Spinal cord (tissue), 9 donors: ENCODE measurements at regions not wholly inside any gene's neighbourhood (a gene's known extent, or its start where the extent isn't known, plus 50 kb on each side); places are given as distances from the start of the nearest gene placed in this dataset.
A peak's percentile ranks its signal among the peaks of the same experiment; 100 is the strongest.

ENCODE experiments used
- DNase-seq, 6 donors: peaks; one replicate each; pipeline versions ENCODE4 v3.0.0 to v3.0.0-alpha.2; 2013 to 2015; ENCODE audit warnings: low spot score in 6 of 6, low read depth in 4 of 6
- H3K27ac ChIP-seq: one replicate; pipeline ENCODE4 v1.5.1; 2013; ENCODE audit warnings: low read depth, low read length, control low read depth
- H3K27me3 ChIP-seq: one replicate; pipeline ENCODE4 v1.6.1; 2013; ENCODE audit warnings: low read length; ENCODE audit not compliant: control insufficient read depth, insufficient read depth
- H3K36me3 ChIP-seq: one replicate; pipeline ENCODE4 v1.6.1; 2013; ENCODE audit warnings: low read length; ENCODE audit not compliant: control insufficient read depth, insufficient read depth
- H3K4me1 ChIP-seq: one replicate; pipeline ENCODE4 v1.6.1; 2013; ENCODE audit warnings: low read length; ENCODE audit not compliant: control insufficient read depth, insufficient read depth
- H3K4me3 ChIP-seq: one replicate; pipeline ENCODE4 v1.5.1; 2013; ENCODE audit warnings: low read depth, low read length, control low read depth
- H3K9me3 ChIP-seq: one replicate; pipeline ENCODE4 v1.6.1; 2013; ENCODE audit warnings: low read length; ENCODE audit not compliant: control insufficient read depth, insufficient read depth
- WGBS: methylation state at CpG from one replicate; pipeline ENCODE4 v1.1.5; 2013; ENCODE audit warnings: missing lambda C conversion rate; ENCODE audit not compliant: insufficient coverage; 5-methylcytosine and 5-hydroxymethylcytosine counted together
- donor health status: healthy.

DNA sequence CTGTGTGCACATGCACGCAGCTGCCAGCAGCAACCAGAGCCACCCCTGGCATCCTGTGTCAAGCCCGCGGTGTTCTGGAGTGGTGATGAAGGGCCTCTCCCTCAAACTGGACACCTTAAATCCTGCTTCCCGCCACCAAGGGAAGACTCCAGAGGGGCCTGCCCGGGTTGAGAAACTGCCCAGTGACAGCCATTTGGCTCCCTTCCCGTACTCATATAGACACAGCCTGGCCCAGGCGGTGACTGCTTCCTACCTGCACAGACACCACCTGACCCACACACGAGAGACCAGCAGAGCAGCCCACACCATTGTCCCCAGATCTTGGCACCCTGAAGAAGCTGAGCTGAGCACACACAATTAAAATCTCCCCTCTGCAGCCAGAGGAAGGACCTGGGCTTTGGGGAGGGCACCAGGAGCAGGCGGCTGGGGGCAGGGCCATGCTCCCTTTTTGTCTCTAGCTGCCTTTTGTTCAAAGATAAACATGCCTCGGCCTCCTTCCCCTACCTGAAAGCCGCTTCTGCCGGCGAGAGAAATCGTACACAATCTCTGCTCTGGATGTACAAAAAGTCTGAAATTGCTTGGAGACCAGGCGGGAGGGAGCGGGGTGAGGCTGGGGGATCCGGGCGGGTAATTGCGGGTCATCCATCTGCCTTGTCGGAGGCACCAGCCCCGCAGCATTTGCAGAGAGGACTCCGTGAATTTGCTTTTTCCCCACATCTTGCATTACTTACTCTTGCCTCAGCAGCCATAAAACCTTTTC lies 78.4 kb downstream of the TSPAN17 start:
- WGBS = 18% methylated on average over 17 of the region's 22 CpGs
- DNase-seq = peak in 1 of 6 donors; percentile 66
- Histone ChIP-seq H3K4me1 (peaks cover 19% of the 10 kb centered on the region), H3K36me3 (no peaks in the 10 kb centered on the region), H3K4me3 (no peak overlapping the region), H3K27ac (no peak overlapping the region), H3K9me3 (no peaks in the 10 kb centered on the region), H3K27me3 (peaks cover 15% of the 10 kb centered on the region)

DNA sequence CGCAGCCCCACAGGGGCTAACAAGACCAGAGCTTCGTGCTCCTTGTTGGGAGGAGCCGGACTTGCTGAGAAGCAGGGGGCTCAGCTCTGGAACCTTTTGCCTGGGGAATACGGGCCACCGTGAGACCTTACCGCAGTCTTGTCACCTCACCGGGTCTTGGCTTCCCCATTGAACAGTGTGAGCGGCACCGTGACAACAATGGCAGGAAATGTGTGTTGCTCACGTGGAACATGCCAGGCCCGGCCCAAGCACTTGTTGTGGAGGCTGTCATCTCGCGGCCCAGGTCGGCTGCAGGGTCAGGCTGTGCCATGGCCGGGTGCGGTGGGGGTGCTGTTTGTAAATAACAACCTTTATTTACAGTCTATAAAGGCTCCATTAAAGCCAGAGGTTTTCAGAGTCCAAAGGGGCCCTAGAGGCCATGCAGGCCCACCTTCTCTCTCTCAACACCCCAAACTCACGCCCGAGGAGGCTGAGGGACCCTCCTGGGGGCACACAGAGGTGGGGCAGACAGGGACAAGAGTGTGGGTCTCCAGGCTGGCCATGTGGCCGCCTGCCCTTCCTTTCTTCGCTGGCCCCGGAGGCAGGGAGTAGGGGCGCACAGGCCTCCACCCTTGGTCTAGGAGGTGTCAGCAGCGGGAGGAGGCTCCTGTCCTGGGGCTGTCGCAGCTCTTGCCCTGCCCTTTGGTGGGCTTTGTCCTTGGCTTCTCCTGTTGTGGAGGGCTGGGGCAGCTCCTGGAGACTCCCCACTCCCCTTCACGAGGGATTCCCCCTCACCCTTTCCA lies 79.7 kb downstream of the TSPAN17 start:
- no peaks in the 10 kb centered on the region for H3K36me3 ChIP-seq
- H3K27me3 ChIP-seq = peaks cover 17% of the 10 kb centered on the region
- no peaks in the 10 kb centered on the region for H3K9me3 ChIP-seq
- 91% methylated on average over 16 of the region's 25 CpGs for WGBS
- no peak for DNase-seq
- H3K27ac ChIP-seq = no peak overlapping the region
- peaks cover 19% of the 10 kb centered on the region for H3K4me1 ChIP-seq
- H3K4me3 ChIP-seq = no peak overlapping the region

DNA sequence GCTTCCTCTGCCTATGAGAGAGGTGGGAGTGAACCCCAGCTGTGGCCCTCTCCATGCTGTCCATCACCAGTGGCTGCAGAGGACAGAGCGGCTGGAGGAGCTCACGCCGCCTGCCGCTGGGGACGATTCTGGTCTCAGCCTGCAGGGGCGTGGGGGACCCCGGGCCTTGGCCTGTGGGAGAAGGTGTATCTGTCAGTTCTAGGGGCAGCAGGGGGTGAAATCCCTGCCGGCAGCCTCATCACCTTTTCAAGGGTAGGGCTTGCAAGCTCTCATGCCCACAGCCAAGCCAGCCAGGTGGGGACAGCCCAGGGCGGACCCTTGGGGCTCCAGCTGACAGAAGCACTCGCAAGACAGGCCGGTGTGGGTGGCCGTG lies 80.2 kb downstream of the TSPAN17 start:
- 86% methylated on average over 11 of the region's 12 CpGs for WGBS
- no peak overlapping the region for H3K27ac ChIP-seq
- no peak for DNase-seq
- H3K4me1 ChIP-seq = peaks cover 16% of the 10 kb centered on the region
- no peaks in the 10 kb centered on the region for H3K36me3 ChIP-seq
- no peaks in the 10 kb centered on the region for H3K9me3 ChIP-seq
- H3K27me3 ChIP-seq = peaks cover 17% of the 10 kb centered on the region
- H3K4me3 ChIP-seq = no peak overlapping the region

DNA sequence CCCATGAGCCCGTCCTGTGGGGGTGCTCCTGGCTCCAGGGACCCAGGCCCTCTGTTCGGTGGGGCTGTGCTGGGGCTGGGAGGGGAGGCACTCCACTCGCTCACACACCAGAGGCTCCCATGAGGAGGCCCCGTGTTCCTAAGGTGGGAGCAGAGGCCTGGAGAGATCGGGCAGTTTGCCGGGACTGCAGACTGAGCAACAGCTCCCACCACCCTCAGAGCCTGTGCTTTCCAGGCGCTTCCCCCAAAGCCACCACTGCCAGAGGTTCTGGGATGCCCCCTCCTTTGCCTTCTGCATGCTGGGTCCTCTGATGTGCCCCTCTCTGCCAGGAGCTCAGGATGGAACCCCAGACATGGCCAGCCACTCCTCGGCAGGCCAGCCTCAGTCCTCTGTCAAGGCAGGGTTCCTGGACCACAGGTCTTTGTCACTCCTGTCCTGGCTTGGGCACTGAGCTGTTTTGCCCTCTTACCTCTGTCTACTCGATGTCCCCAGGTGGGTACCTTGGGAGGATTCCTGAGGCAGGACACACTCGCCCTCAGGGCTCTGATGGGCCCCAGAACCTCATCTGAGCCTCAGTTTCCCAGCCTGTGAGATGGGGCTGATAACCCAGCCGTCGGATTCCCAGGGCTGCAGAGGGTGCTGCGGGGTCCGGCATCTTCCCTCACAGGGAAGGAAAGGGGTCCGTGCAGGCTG lies 80.8 kb downstream of the TSPAN17 start:
- Histone ChIP-seq H3K4me3 (no peak overlapping the region), H3K9me3 (no peaks in the 10 kb centered on the region), H3K27me3 (peaks cover 17% of the 10 kb centered on the region), H3K27ac (no peak overlapping the region), H3K36me3 (no peaks in the 10 kb centered on the region), H3K4me1 (peaks cover 13% of the 10 kb centered on the region)
- 88% methylated on average over 14 of the region's 15 CpGs for WGBS
- DNase-seq = no peak

DNA sequence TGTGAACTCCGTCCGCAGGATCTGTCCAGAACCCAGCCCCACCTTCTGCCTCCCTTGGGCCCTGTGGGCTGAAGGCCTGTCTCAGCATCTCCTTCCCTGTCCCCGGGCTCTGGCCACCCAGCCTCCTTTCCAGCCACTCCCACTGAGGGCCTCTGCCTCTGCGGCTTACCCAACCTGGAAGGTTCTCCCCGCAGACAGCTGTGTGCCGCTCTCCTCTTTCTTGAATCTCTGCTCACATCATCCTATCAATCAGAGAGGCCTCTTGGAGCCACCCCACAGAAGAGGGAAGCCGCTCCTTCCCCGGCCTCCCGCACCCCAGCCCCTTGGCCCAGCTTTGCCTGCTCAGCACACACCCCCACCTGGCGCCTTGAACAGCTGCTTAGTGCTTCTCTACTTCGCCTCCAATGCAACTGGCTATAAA lies 81.5 kb upstream of the UNC5A start:
- 69% methylated on average over 8 of the region's 11 CpGs for WGBS
- Histone ChIP-seq H3K27ac (no peak overlapping the region), H3K27me3 (peaks cover 16% of the 10 kb centered on the region), H3K36me3 (no peaks in the 10 kb centered on the region), H3K4me3 (no peak overlapping the region), H3K9me3 (no peaks in the 10 kb centered on the region), H3K4me1 (peaks cover 14% of the 10 kb centered on the region)
- DNase-seq = no peak

DNA sequence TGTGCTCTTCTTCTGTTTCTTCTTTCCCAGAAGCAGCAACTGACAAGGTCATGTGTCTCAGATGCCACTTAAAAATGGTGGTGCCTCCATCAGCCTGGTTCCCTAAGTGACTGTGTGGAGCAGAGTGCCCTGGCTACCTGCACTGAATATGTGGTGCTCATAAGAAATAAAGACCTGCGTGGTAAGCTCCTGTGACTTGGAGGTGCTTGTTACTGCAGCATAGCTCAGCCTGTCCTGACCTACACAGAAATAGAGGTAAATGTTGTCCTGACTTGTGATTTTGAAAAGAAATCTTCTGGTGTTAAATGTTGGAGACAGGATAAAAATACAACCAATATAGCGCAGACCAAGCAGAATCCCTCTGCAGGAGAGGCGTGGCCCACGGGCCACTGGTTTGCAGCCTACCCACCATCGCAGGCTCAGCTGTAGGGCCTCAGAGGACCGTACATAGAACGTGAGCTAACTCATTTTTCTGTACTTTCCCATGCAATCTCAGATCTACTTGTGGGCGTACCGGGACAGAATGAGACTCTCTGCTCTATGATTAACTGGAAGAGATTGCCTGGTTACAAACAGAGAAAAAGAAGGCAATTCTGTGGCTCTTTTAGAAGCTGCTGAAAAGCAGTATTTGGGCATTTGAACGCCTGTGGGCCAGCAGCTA lies 79.4 kb upstream of the UNC5A start:
- no peak overlapping the region for H3K27ac ChIP-seq
- H3K36me3 ChIP-seq = no peaks in the 10 kb centered on the region
- 90% methylated on average over 8 of the region's 10 CpGs for WGBS
- no peak for DNase-seq
- peaks cover 4% of the 10 kb centered on the region for H3K27me3 ChIP-seq
- peaks cover 7% of the 10 kb centered on the region for H3K4me1 ChIP-seq
- H3K9me3 ChIP-seq = no peaks in the 10 kb centered on the region
- no peak overlapping the region for H3K4me3 ChIP-seq

DNA sequence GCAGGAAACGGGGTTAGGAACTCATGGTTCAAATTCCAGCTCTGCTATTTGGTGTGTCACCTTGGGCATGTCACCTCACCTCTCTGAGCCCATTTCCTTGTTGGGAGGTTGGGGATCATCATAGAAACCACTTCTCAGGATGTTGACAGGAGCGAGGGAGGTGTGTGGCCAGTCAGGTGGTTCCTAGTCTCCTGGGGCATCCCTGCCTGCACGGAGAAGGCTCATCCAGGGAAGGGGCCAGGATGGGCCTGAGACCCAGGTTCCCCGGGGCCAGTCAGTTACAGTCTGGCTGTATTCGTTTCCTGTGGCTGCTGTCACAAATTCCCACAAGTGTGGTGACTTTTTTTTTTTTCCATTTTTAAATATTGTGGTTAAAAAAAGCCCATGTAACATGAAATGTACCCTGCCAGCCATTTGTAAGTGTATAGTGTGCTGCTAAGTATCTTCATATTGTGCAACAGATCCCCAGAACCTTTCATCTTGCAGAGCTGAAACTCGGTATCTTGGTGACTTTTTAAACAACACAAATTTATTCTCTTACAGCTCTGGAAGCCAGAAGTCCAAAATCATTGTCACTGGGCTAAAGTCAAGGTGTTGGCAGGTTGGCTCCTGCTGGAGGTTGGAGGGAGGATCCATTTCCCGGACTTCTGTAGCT lies 78.7 kb upstream of the UNC5A start:
- Histone ChIP-seq H3K27ac (no peak overlapping the region), H3K27me3 (peaks cover 4% of the 10 kb centered on the region)

DNA sequence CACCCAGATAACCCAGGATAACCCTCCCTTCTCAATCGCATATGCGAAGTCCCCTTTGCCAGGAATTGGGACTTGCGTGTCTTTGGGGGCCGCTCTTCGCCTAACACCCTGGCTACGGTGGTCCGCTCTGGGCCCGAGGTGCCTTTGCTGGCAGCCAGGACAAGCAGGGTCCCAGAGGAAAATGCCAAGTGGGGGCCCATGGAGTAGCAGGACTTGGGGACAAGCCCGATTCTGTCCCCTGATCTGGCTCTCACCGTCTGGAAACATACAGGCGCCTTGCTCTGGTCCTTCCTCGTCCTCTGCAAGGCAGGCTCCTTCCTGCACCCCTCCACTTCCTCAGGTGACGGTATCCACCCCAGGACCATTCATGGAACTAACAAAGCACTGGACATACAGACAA lies 78.1 kb upstream of the UNC5A start:
- Histone ChIP-seq H3K9me3 (no peaks in the 10 kb centered on the region), H3K27me3 (peaks cover 4% of the 10 kb centered on the region), H3K4me1 (peaks cover 10% of the 10 kb centered on the region), H3K27ac (no peak overlapping the region), H3K4me3 (no peak overlapping the region), H3K36me3 (no peaks in the 10 kb centered on the region)
- DNase-seq = no peak
- WGBS = 90% methylated on average over 12 of the region's 13 CpGs

More for the DNA sequence above, 78.7 kb upstream of the UNC5A start:
- 75% methylated on average over 4 of the region's 7 CpGs for WGBS
- H3K9me3 ChIP-seq = no peaks in the 10 kb centered on the region
- H3K4me3 ChIP-seq = no peak overlapping the region
- peak in 1 of 6 donors; percentile 41 for DNase-seq
- peaks cover 7% of the 10 kb centered on the region for H3K4me1 ChIP-seq
- H3K36me3 ChIP-seq = no peaks in the 10 kb centered on the region
